KOPT-K1 (cell line): ENCODE measurements at regions not wholly inside any gene's neighbourhood (a gene's known extent, or its start where the extent isn't known, plus 50 kb on each side); places are given as distances from the start of the nearest gene placed in this dataset.

Experiments used
- H3K27ac ChIP-seq: fragments of 200-600 bp; sonication (generic); 2 replicates; pipeline ENCODE4 v1.5.1; 2016; ENCODE audit warnings: antibody characterized with exemption, mild to moderate bottlenecking, low read depth, low read length; ENCODE audit not compliant: poor library complexity, severe bottlenecking
- H3K36me3 ChIP-seq: fragments of 200-600 bp; sonication (generic); 2 replicates; pipeline ENCODE4 v1.5.1; 2017; ENCODE audit warnings: antibody characterized with exemption, mild to moderate bottlenecking, low read length, moderate library complexity; ENCODE audit not compliant: insufficient read depth
- H3K9me3 ChIP-seq: fragments of 200-600 bp; sonication (generic); 2 replicates; pipeline ENCODE4 v1.5.1; 2017; ENCODE audit warnings: antibody characterized with exemption, low read length, mild to moderate bottlenecking; ENCODE audit not compliant: insufficient read depth, poor library complexity, severe bottlenecking

- Histone ChIP-seq H3K27ac (no peak overlapping the region), H3K36me3 (no peaks in the 10 kb centered on the region)
These were observed 147.1 kb upstream of the MGMT start for GRCh38 chr10:129319934-129320333.

GRCh38 chr10:129320340-129320739 is 146.7 kb upstream of the MGMT start:
- Histone ChIP-seq H3K36me3 (no peaks in the 10 kb centered on the region), H3K9me3 (peaks cover 18% of the 10 kb centered on the region), H3K27ac (no peak overlapping the region)

More at GRCh38 chr10:129319934-129320333, 147.1 kb upstream of the MGMT start:
- peaks cover 18% of the 10 kb centered on the region for H3K9me3 ChIP-seq

- H3K9me3 ChIP-seq: peaks cover 12% of the 10 kb centered on the region
- no peaks in the 10 kb centered on the region for H3K36me3 ChIP-seq
- H3K27ac ChIP-seq: no peak overlapping the region
These were observed 145.3 kb upstream of the MGMT start for GRCh38 chr10:129321727-129322126.

DNA sequence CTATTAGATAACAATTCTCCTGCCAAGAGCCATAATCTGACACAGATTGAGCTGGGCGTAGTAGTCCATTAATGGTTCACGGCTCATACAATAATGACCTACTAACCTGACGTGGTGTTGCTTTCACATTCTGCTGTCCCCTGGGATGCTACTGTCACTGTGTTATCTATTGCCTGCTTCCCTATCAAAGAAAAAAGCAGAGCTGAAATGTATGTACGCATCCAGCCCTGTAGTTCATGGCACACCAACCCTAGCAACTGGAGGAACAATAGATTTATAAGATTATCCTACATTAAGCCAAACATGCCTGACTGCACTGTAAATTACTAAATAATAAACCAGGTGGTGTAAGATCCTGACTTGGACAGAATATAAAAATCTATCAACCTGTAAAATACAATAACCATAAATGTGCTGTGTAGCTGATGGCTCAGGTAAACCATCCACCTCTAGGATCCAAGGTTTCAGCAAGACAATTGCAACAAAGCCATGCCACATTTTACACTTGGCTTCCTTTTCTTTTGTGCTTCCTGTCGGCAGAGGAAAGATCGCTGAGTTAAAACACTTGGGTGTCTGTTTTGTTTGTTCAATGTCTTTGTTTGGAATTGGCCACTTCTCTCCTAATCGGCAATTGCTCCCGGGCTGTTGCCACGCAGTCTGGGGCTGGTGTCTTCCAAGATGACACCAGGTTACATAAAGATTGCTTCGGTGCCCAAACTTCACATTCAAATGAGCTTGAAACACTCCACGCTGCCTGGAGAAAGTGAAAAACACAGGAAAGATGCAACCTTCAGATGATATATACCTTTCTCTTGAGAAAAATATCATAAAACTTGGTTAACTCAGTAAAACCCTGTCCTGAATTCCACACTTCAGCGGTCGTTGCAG is 143.9 kb upstream of the MGMT start:
- H3K9me3 ChIP-seq: peaks cover 9% of the 10 kb centered on the region
- no peaks in the 10 kb centered on the region for H3K36me3 ChIP-seq
- no peak overlapping the region for H3K27ac ChIP-seq

GRCh38 chr10:129323879-129324278 is 143.2 kb upstream of the MGMT start:
- Histone ChIP-seq H3K36me3 (no peaks in the 10 kb centered on the region), H3K9me3 (peaks cover 9% of the 10 kb centered on the region), H3K27ac (no peak overlapping the region)

DNA sequence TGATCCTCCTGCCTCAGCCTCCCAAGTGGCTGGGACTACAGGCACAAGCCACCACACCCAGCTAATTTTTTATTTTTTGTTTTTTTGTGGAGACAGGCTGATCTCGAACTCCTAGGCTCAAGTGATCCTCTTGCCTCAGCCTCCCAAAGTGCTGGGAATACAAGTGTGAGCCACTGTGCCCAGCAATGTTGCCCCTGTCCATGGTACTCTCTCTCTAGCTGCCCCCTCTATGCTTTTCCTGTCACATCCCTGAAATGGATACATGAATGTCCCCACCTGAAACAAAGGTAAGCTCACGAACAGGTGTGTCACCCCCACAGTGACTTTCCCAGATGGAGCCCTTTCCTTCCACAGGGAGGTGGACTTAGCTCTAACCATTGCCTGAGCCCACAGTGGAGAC is 141.1 kb upstream of the MGMT start:
- Histone ChIP-seq H3K36me3 (no peaks in the 10 kb centered on the region), H3K27ac (no peak overlapping the region), H3K9me3 (peaks cover 4% of the 10 kb centered on the region)

DNA sequence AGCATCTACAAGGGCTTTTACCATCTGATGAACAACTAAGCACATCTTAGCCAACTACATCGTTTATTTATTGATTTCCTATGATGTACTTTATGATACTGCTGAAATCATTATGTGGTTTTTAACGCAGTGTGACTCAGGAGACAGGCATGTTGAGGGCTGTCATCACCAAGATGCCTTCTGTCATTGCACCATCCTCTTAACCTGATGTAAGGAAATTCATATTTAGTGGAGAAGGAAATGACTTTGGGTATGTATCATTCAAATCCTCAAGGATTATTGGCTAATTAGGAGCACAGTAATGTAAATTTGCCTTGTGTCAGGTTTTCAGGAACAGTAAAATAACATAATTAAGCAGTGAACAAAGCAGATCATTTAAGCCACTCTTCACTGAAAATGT is 138.5 kb upstream of the MGMT start:
- H3K36me3 ChIP-seq: no peaks in the 10 kb centered on the region
- H3K9me3 ChIP-seq: no peaks in the 10 kb centered on the region
- no peak overlapping the region for H3K27ac ChIP-seq

- Histone ChIP-seq H3K27ac (no peak overlapping the region), H3K36me3 (no peaks in the 10 kb centered on the region), H3K9me3 (no peaks in the 10 kb centered on the region)
These were observed 137.5 kb upstream of the MGMT start for GRCh38 chr10:129329385-129330055.

GRCh38 chr10:129330211-129330610 is 136.8 kb upstream of the MGMT start:
- Histone ChIP-seq H3K27ac (no peak overlapping the region), H3K9me3 (no peaks in the 10 kb centered on the region), H3K36me3 (no peaks in the 10 kb centered on the region)

DNA sequence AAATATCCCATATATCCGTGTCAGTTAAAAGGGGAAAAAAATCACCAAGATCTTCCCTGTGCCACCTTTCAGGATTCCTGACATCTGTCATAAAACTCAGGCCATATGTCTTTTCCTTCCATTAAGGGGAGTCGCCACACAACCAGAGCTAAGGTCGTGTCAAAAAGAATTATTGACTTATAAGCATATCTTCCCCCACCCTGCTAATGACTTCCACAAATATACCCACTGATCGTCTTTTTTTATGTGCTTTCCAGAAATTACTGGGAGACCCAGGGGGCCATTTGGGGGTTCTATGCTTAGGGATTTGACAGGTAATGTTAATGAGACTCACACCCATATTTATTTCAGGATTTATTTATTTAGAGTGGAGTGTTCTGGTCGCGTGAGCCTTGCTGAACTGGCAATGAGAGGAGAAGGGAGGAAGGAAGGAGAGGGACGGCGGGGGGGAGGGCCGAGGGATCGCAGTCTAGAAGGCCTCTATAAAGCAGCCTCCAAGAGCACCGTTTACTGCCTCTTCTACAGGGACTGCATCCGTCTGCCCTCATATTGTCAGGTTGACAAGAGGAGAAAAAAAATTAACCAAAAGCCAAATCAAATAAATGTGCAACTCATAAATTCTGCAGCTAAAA is 135.7 kb upstream of the MGMT start:
- Histone ChIP-seq H3K27ac (no peak overlapping the region), H3K9me3 (no peaks in the 10 kb centered on the region), H3K36me3 (no peaks in the 10 kb centered on the region)

GRCh38 chr10:129331839-129332220 is 135.2 kb upstream of the MGMT start:
- Histone ChIP-seq H3K27ac (no peak overlapping the region), H3K9me3 (no peaks in the 10 kb centered on the region), H3K36me3 (no peaks in the 10 kb centered on the region)

GRCh38 chr10:129332476-129332875 is 134.6 kb upstream of the MGMT start:
- Histone ChIP-seq H3K27ac (no peak overlapping the region), H3K36me3 (no peaks in the 10 kb centered on the region), H3K9me3 (no peaks in the 10 kb centered on the region)

GRCh38 chr10:129333706-129334105 is 133.3 kb upstream of the MGMT start:
- no peaks in the 10 kb centered on the region for H3K9me3 ChIP-seq
- H3K36me3 ChIP-seq: no peaks in the 10 kb centered on the region

DNA sequence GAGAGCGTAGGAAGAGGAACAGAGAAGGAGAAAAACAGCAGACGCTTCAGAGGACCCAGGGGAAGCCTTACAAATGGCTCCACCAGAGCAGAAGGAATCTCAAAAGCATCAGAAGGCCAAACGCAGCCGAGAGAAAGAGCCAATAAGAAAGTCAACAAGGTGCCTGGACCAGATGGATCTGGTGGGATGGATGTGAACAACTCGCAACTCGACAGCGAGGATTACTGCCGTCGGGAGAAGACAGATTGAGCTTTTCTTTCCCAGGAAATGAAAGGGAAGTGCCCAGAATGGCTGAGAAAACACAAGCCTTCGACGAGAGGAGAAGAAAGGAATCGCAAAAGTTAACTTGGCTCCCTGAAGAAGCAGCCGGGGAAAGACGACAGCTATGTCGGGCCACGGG is 132.8 kb upstream of the MGMT start:
- Histone ChIP-seq H3K36me3 (no peaks in the 10 kb centered on the region), H3K9me3 (no peaks in the 10 kb centered on the region), H3K27ac (no peak overlapping the region)

More at GRCh38 chr10:129333706-129334105, 133.3 kb upstream of the MGMT start:
- no peak overlapping the region for H3K27ac ChIP-seq

DNA sequence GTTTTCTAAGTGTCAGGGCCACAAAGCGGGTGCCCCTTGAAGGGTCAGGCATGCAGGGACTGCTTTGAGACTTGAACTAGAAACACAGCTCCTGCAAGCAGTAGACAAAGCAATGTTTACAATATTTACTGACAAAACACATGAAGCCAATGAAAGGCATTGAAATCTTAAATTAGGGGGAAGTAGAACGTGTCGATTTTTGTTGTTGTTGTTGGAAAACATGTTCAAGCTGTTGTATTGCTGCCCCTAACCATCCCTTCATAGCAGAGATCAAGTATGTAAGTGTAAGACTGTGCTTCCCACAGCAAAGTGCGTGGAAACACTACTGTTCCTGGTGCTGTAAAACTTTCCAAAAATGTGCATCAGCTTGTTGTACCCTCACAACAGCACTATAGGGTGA is 131.6 kb upstream of the MGMT start:
- H3K36me3 ChIP-seq: no peaks in the 10 kb centered on the region
- H3K9me3 ChIP-seq: no peaks in the 10 kb centered on the region
- H3K27ac ChIP-seq: no peak overlapping the region
